ENCODE measurements at regions not wholly inside any gene's neighbourhood (a gene's known extent, or its start where the extent isn't known, plus 50 kb on each side); places are given as distances from the start of the nearest gene placed in this dataset.

- no peaks in the 10 kb centered on the region for H3K9me3 ChIP-seq
- ChIA-PET POLR2A (no interaction called here), CTCF (interaction anchor here in 1 of 2 donors (0.6 kb wide), 1 partner anchor 1297 kb away, joined by 3 read pairs; no protein-coding TSS in a partner anchor)
- Mint-ChIP-seq H3K4me3 (no peak overlapping the region), H3K4me1 (no peaks in the 10 kb centered on the region), H3K27ac (no peak overlapping the region), H3K27me3 (peaks cover 3 to 4% of the 10 kb centered on the region in 2 donors), H3K36me3 (no peaks in the 10 kb centered on the region), H3K9me3 (no peaks in the 10 kb centered on the region)
- H3K4me1 ChIP-seq (ENCODE audit: control insufficient read depth in 1 of 2, extremely low read depth in 1 of 2, insufficient read depth in 2 of 2, low read length in 2 of 2): no peaks in the 10 kb centered on the region
- ATAC-seq (replicated peaks in 1 of 4) (no peak), DNase-seq (no peak)
- H3K27ac ChIP-seq (ENCODE audit: low read length): no peak overlapping the region
- peaks cover 0 to 4% of the 10 kb centered on the region in 2 experiments for H3K27me3 ChIP-seq (replicated peaks in 1 of 2; ENCODE audit: control insufficient read depth in 2 of 2, extremely low read depth in 1 of 2, insufficient read depth in 2 of 2, low read length in 1 of 2)
- WGBS (ENCODE audit: insufficient coverage): no CpG with 5 or more reads among the region's 1 CpG
- H3K4me3 ChIP-seq (ENCODE audit: control insufficient read depth in 1 of 2, extremely low read depth in 1 of 2, low read length in 1 of 2): no peak overlapping the region
- H3K36me3 ChIP-seq (ENCODE audit: control insufficient read depth in 2 of 2, extremely low read depth in 1 of 2, insufficient read depth in 1 of 2, low read length in 1 of 2): no peaks in the 10 kb centered on the region
Measured at GRCh38 chr9:99336531-99336930, 114.4 kb downstream of the SEC61B start.

- Histone ChIP-seq H3K9me3 (no peaks in the 10 kb centered on the region), H3K4me1 (ENCODE audit: control insufficient read depth in 1 of 2, extremely low read depth in 1 of 2, insufficient read depth in 2 of 2, low read length in 2 of 2) (no peaks in the 10 kb centered on the region), H3K27me3 (replicated peaks in 1 of 2; ENCODE audit: control insufficient read depth in 2 of 2, extremely low read depth in 1 of 2, insufficient read depth in 2 of 2, low read length in 1 of 2) (peaks cover 0 to 3% of the 10 kb centered on the region in 2 experiments), H3K36me3 (ENCODE audit: control insufficient read depth in 2 of 2, extremely low read depth in 1 of 2, insufficient read depth in 1 of 2, low read length in 1 of 2) (no peaks in the 10 kb centered on the region), H3K4me3 (ENCODE audit: control insufficient read depth in 1 of 2, extremely low read depth in 1 of 2, low read length in 1 of 2) (no peak overlapping the region), H3K27ac (ENCODE audit: low read length) (no peak overlapping the region)
- POLR2A ChIA-PET: interaction anchor here in 1 of 2 donors (1.0 kb wide), 1 partner anchor 20 kb away, joined by 3 read pairs; no protein-coding TSS in a partner anchor
- Mint-ChIP-seq H3K27me3 (peaks cover 3 to 5% of the 10 kb centered on the region in 2 donors), H3K9me3 (no peaks in the 10 kb centered on the region), H3K4me3 (no peak overlapping the region), H3K27ac (no peak overlapping the region), H3K36me3 (no peaks in the 10 kb centered on the region), H3K4me1 (no peaks in the 10 kb centered on the region)
- CTCF ChIA-PET: no interaction called here
- ATAC-seq (replicated peaks in 1 of 4) (no peak), DNase-seq (no peak)
- WGBS (ENCODE audit: insufficient coverage): 93% methylated on average over 3 of the region's 8 CpGs
Measured at GRCh38 chr9:99340281-99340680, 118.2 kb downstream of the SEC61B start.

GRCh38 chr9:99341686-99342085, 119.6 kb downstream of the SEC61B start:
- no peak overlapping the region for H3K4me3 ChIP-seq (ENCODE audit: control insufficient read depth in 1 of 2, extremely low read depth in 1 of 2, low read length in 1 of 2)
- DNase-seq: no peak
- POLR2A ChIA-PET: no interaction called here
- H3K4me1 ChIP-seq (ENCODE audit: control insufficient read depth in 1 of 2, extremely low read depth in 1 of 2, insufficient read depth in 2 of 2, low read length in 2 of 2): no peaks in the 10 kb centered on the region
- H3K9me3 Mint-ChIP-seq: no peaks in the 10 kb centered on the region
- 100% methylated on average over 3 of the region's 5 CpGs for WGBS (ENCODE audit: insufficient coverage)
- no peak for ATAC-seq (replicated peaks in 1 of 4)
- no peaks in the 10 kb centered on the region for H3K4me1 Mint-ChIP-seq
- no peak overlapping the region for H3K27ac Mint-ChIP-seq
- H3K4me3 Mint-ChIP-seq: no peak overlapping the region
- H3K36me3 ChIP-seq (ENCODE audit: control insufficient read depth in 2 of 2, extremely low read depth in 1 of 2, insufficient read depth in 1 of 2, low read length in 1 of 2): no peaks in the 10 kb centered on the region
- CTCF ChIA-PET: no interaction called here
- peaks cover 3 to 5% of the 10 kb centered on the region in 2 donors for H3K27me3 Mint-ChIP-seq
- no peak overlapping the region for H3K27ac ChIP-seq (ENCODE audit: low read length)
- peaks cover 0 to 3% of the 10 kb centered on the region in 2 experiments for H3K27me3 ChIP-seq (replicated peaks in 1 of 2; ENCODE audit: control insufficient read depth in 2 of 2, extremely low read depth in 1 of 2, insufficient read depth in 2 of 2, low read length in 1 of 2)
- H3K36me3 Mint-ChIP-seq: no peaks in the 10 kb centered on the region
- no peaks in the 10 kb centered on the region for H3K9me3 ChIP-seq

- Histone ChIP-seq H3K36me3 (ENCODE audit: control insufficient read depth in 2 of 2, extremely low read depth in 1 of 2, insufficient read depth in 1 of 2, low read length in 1 of 2) (no peaks in the 10 kb centered on the region), H3K4me3 (ENCODE audit: control insufficient read depth in 1 of 2, extremely low read depth in 1 of 2, low read length in 1 of 2) (no peak overlapping the region), H3K4me1 (ENCODE audit: control insufficient read depth in 1 of 2, extremely low read depth in 1 of 2, insufficient read depth in 2 of 2, low read length in 2 of 2) (no peaks in the 10 kb centered on the region), H3K27ac (ENCODE audit: low read length) (no peak overlapping the region), H3K27me3 (replicated peaks in 1 of 2; ENCODE audit: control insufficient read depth in 2 of 2, extremely low read depth in 1 of 2, insufficient read depth in 2 of 2, low read length in 1 of 2) (peaks cover 0 to 5% of the 10 kb centered on the region in 2 experiments), H3K9me3 (no peaks in the 10 kb centered on the region)
- Mint-ChIP-seq H3K4me1 (no peaks in the 10 kb centered on the region), H3K9me3 (no peaks in the 10 kb centered on the region), H3K36me3 (no peaks in the 10 kb centered on the region), H3K27me3 (peaks cover 3 to 5% of the 10 kb centered on the region in 2 donors), H3K27ac (no peak overlapping the region), H3K4me3 (no peak overlapping the region)
- WGBS (ENCODE audit: insufficient coverage): no CpG with 5 or more reads among the region's 1 CpG
- no peak for DNase-seq
- ATAC-seq (replicated peaks in 1 of 4): no peak
- POLR2A ChIA-PET: no interaction called here
- CTCF ChIA-PET: no interaction called here
Measured at GRCh38 chr9:99345451-99345850, 123.4 kb downstream of the SEC61B start.

- ATAC-seq (replicated peaks in 1 of 4): no peak
- CTCF ChIA-PET: no interaction called here
- Mint-ChIP-seq H3K9me3 (no peaks in the 10 kb centered on the region), H3K4me1 (no peaks in the 10 kb centered on the region), H3K27me3 (peaks cover 3 to 5% of the 10 kb centered on the region in 2 donors), H3K36me3 (no peaks in the 10 kb centered on the region), H3K4me3 (no peak overlapping the region), H3K27ac (no peak overlapping the region)
- H3K4me3 ChIP-seq (ENCODE audit: control insufficient read depth in 1 of 2, extremely low read depth in 1 of 2, low read length in 1 of 2): no peak overlapping the region
- peaks cover 0 to 5% of the 10 kb centered on the region in 2 experiments for H3K27me3 ChIP-seq (replicated peaks in 1 of 2; ENCODE audit: control insufficient read depth in 2 of 2, extremely low read depth in 1 of 2, insufficient read depth in 2 of 2, low read length in 1 of 2)
- H3K9me3 ChIP-seq: no peaks in the 10 kb centered on the region
- no peaks in the 10 kb centered on the region for H3K4me1 ChIP-seq (ENCODE audit: control insufficient read depth in 1 of 2, extremely low read depth in 1 of 2, insufficient read depth in 2 of 2, low read length in 2 of 2)
- H3K36me3 ChIP-seq (ENCODE audit: control insufficient read depth in 2 of 2, extremely low read depth in 1 of 2, insufficient read depth in 1 of 2, low read length in 1 of 2): no peaks in the 10 kb centered on the region
- H3K27ac ChIP-seq (ENCODE audit: low read length): no peak overlapping the region
- POLR2A ChIA-PET: no interaction called here
- DNase-seq: no peak
Measured at GRCh38 chr9:99345942-99346341, 123.9 kb downstream of the SEC61B start.

- Mint-ChIP-seq H3K4me3 (no peak overlapping the region), H3K27ac (no peak overlapping the region), H3K4me1 (no peaks in the 10 kb centered on the region), H3K36me3 (no peaks in the 10 kb centered on the region), H3K27me3 (peaks cover 0 to 9% of the 10 kb centered on the region in 2 donors), H3K9me3 (no peaks in the 10 kb centered on the region)
- ChIA-PET CTCF (no interaction called here), POLR2A (no interaction called here)
- DNase-seq (no peak), ATAC-seq (replicated peaks in 1 of 4) (no peak)
- Histone ChIP-seq H3K27me3 (replicated peaks in 1 of 2; ENCODE audit: control insufficient read depth in 2 of 2, extremely low read depth in 1 of 2, insufficient read depth in 2 of 2, low read length in 1 of 2) (peaks cover 0 to 8% of the 10 kb centered on the region in 2 experiments), H3K4me1 (ENCODE audit: control insufficient read depth in 1 of 2, extremely low read depth in 1 of 2, insufficient read depth in 2 of 2, low read length in 2 of 2) (no peaks in the 10 kb centered on the region), H3K27ac (ENCODE audit: low read length) (no peak overlapping the region), H3K9me3 (no peaks in the 10 kb centered on the region), H3K4me3 (ENCODE audit: control insufficient read depth in 1 of 2, extremely low read depth in 1 of 2, low read length in 1 of 2) (no peak overlapping the region), H3K36me3 (ENCODE audit: control insufficient read depth in 2 of 2, extremely low read depth in 1 of 2, insufficient read depth in 1 of 2, low read length in 1 of 2) (no peaks in the 10 kb centered on the region)
- no CpG with 5 or more reads among the region's 4 CpGs for WGBS (ENCODE audit: insufficient coverage)
Measured at GRCh38 chr9:99347568-99347967, 125.5 kb downstream of the SEC61B start.

GRCh38 chr9:99348289-99348688, 126.2 kb downstream of the SEC61B start:
- Histone ChIP-seq H3K4me1 (ENCODE audit: control insufficient read depth in 1 of 2, extremely low read depth in 1 of 2, insufficient read depth in 2 of 2, low read length in 2 of 2) (no peaks in the 10 kb centered on the region), H3K4me3 (ENCODE audit: control insufficient read depth in 1 of 2, extremely low read depth in 1 of 2, low read length in 1 of 2) (no peak overlapping the region), H3K9me3 (no peaks in the 10 kb centered on the region), H3K27ac (ENCODE audit: low read length) (no peak overlapping the region), H3K27me3 (replicated peaks in 1 of 2; ENCODE audit: control insufficient read depth in 2 of 2, extremely low read depth in 1 of 2, insufficient read depth in 2 of 2, low read length in 1 of 2) (peaks cover 0 to 8% of the 10 kb centered on the region in 2 experiments), H3K36me3 (ENCODE audit: control insufficient read depth in 2 of 2, extremely low read depth in 1 of 2, insufficient read depth in 1 of 2, low read length in 1 of 2) (no peaks in the 10 kb centered on the region)
- 53% methylated on average over 2 of the region's 2 CpGs for WGBS (ENCODE audit: insufficient coverage)
- no peaks in the 10 kb centered on the region for H3K36me3 Mint-ChIP-seq
- peaks cover 0 to 9% of the 10 kb centered on the region in 2 donors for H3K27me3 Mint-ChIP-seq
- CTCF ChIA-PET: no interaction called here
- H3K4me3 Mint-ChIP-seq: no peak overlapping the region
- no peak for ATAC-seq (replicated peaks in 1 of 4)
- DNase-seq: no peak
- H3K9me3 Mint-ChIP-seq: no peaks in the 10 kb centered on the region
- POLR2A ChIA-PET: no interaction called here
- H3K4me1 Mint-ChIP-seq: no peaks in the 10 kb centered on the region
- no peak overlapping the region for H3K27ac Mint-ChIP-seq
